Neural crest cell (in vitro differentiated cells): ENCODE measurements at regions not wholly inside any gene's neighbourhood (a gene's known extent, or its start where the extent isn't known, plus 50 kb on each side); places are given as distances from the start of the nearest gene placed in this dataset.

ENCODE experiments used
- DNase-seq: peaks from one replicate; pipeline ENCODE4 v3.0.0; 2021; ENCODE audit warnings: low read depth, mixed read lengths, low spot score
- H3K27ac Mint-ChIP-seq: one replicate; pipeline ENCODE4 v1.8.0; 2021; ENCODE audit warnings: mild to moderate bottlenecking, mixed read lengths; ENCODE audit not compliant: unreplicated experiment
- H3K27me3 Mint-ChIP-seq: 2 replicates; pipeline ENCODE4 v1.8.0; 2021; ENCODE audit warnings: low read depth, mild to moderate bottlenecking, mixed read lengths
- H3K36me3 Mint-ChIP-seq: 2 replicates; pipeline ENCODE4 v1.8.0; 2021; ENCODE audit warnings: low read depth, mild to moderate bottlenecking, mixed read lengths
- H3K4me1 Mint-ChIP-seq: 2 replicates; pipeline ENCODE4 v1.8.0; 2021; ENCODE audit warnings: mixed read lengths
- H3K4me3 Mint-ChIP-seq: one replicate; pipeline ENCODE4 v1.8.0; 2021; ENCODE audit warnings: mild to moderate bottlenecking, mixed read lengths
- H3K9me3 Mint-ChIP-seq: 2 replicates; pipeline ENCODE4 v1.8.0; 2021; ENCODE audit warnings: mixed read lengths
- TF ChIP-seq, protein P1 (sequence below): fragments of 200-600 bp; sonication (generic); conservative IDR thresholded peaks from 2 replicates; pipeline ENCODE4 v1.5.0; 2021; ENCODE audit warnings: antibody characterized with exemption, mild to moderate bottlenecking

GRCh38 chr12:14273913-14274311, 91.6 kb upstream of the ATF7IP start:
- H3K27me3 Mint-ChIP-seq, result no peaks in the 10 kb centered on the region
- TF ChIP-seq, protein P1, sequence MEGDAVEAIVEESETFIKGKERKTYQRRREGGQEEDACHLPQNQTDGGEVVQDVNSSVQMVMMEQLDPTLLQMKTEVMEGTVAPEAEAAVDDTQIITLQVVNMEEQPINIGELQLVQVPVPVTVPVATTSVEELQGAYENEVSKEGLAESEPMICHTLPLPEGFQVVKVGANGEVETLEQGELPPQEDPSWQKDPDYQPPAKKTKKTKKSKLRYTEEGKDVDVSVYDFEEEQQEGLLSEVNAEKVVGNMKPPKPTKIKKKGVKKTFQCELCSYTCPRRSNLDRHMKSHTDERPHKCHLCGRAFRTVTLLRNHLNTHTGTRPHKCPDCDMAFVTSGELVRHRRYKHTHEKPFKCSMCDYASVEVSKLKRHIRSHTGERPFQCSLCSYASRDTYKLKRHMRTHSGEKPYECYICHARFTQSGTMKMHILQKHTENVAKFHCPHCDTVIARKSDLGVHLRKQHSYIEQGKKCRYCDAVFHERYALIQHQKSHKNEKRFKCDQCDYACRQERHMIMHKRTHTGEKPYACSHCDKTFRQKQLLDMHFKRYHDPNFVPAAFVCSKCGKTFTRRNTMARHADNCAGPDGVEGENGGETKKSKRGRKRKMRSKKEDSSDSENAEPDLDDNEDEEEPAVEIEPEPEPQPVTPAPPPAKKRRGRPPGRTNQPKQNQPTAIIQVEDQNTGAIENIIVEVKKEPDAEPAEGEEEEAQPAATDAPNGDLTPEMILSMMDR, result no peak
- no peak overlapping the region for H3K4me3 Mint-ChIP-seq
- peaks cover 23% of the 10 kb centered on the region for H3K4me1 Mint-ChIP-seq
- H3K27ac Mint-ChIP-seq, result no peak overlapping the region
- peaks cover 18% of the 10 kb centered on the region for H3K9me3 Mint-ChIP-seq
- peaks cover 22% of the 10 kb centered on the region for H3K36me3 Mint-ChIP-seq
- no peak for DNase-seq

- Mint-ChIP-seq H3K27me3 (no peaks in the 10 kb centered on the region), H3K36me3 (peaks cover 15% of the 10 kb centered on the region), H3K9me3 (peaks cover 21% of the 10 kb centered on the region), H3K4me3 (no peak overlapping the region), H3K27ac (no peak overlapping the region), H3K4me1 (peaks cover 17% of the 10 kb centered on the region)
- TF ChIP-seq, protein P1, result no peak
- DNase-seq, result no peak
Measured at GRCh38 chr12:14275111-14275510, 90.4 kb upstream of the ATF7IP start.

DNA sequence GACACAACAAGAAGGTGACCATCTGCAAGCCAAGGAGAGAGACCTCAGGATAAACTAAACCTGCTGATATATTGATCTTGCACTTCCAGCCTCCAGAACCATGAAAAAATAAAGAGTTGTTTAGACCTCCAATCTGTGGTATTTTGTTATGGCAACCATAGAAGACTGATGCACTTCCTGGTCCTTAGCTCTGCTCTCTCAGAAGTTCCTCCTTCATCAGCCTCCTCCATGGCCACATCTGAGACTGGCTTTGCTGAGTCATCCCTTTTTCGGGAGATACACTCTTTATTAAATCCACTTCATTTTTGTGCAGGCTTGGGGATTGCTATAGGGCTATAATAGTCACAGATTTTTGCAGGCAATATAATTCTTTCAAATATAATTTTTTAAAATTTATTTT, 89.6 kb upstream of the ATF7IP start:
- Mint-ChIP-seq H3K4me3 (no peak overlapping the region), H3K4me1 (peaks cover 16% of the 10 kb centered on the region), H3K36me3 (peaks cover 12% of the 10 kb centered on the region), H3K27me3 (no peaks in the 10 kb centered on the region), H3K9me3 (peaks cover 18% of the 10 kb centered on the region), H3K27ac (no peak overlapping the region)
- TF ChIP-seq, protein P1, result no peak
- no peak for DNase-seq

GRCh38 chr12:14278294-14278953, 87.1 kb upstream of the ATF7IP start:
- Mint-ChIP-seq H3K4me3 (no peak overlapping the region), H3K27ac (no peak overlapping the region), H3K27me3 (no peaks in the 10 kb centered on the region), H3K9me3 (peaks cover 18% of the 10 kb centered on the region), H3K36me3 (peaks cover 12% of the 10 kb centered on the region), H3K4me1 (peaks cover 22% of the 10 kb centered on the region)
- DNase-seq, result no peak
- TF ChIP-seq, protein P1, result no peak

- TF ChIP-seq, protein P1, result no peak
- peaks cover 35% of the 10 kb centered on the region for H3K4me1 Mint-ChIP-seq
- DNase-seq, result no peak
- H3K27me3 Mint-ChIP-seq, result no peaks in the 10 kb centered on the region
- H3K36me3 Mint-ChIP-seq, result peaks cover 16% of the 10 kb centered on the region
- H3K27ac Mint-ChIP-seq, result peak overlapping the region; percentile 50
- no peak overlapping the region for H3K4me3 Mint-ChIP-seq
- H3K9me3 Mint-ChIP-seq, result peaks cover 14% of the 10 kb centered on the region
Measured at GRCh38 chr12:14279845-14280244, 85.6 kb upstream of the ATF7IP start.
